ENCODE measurements at regions not wholly inside any gene's neighbourhood (a gene's known extent, or its start where the extent isn't known, plus 50 kb on each side); places are given as distances from the start of the nearest gene placed in this dataset.

DNA sequence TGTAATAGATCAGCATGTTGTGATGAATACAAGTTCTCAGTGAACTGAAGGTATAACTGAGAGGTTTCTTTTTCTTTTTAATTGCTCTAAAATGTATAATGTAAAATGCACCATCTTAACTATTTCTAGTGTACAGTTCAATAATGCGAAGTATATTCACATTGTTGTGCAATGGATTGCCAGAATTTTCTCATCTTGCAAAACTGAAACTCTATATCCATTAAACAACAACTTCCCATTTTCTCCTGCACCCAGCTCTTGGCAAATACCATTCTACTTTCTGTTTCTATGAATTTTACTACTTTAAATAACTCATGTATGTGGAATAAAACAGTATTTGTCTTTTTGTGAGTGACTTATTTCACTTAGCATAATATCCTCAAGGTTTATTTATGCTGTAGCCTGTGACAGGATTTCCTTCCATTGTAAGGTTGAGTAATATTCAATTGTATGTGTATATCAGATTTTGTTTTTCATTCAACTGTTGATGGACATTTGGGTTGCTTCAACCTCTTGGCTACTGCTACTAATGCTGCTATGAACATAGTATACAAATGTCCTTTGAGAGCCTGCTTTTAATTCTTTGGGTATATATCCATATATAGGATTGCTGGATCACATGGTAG, 53.5 kb upstream of the NPFFR2 start:
- Histone ChIP-seq H3K27me3 (no peaks in the 10 kb centered on the region), H3K4me1 (no peaks in the 10 kb centered on the region), H3K9me3 (no peaks in the 10 kb centered on the region), H3K4me3 (no peak overlapping the region), H3K36me3 (no peaks in the 10 kb centered on the region), H3K27ac (no peak overlapping the region)
- ATAC-seq = no peak
- no peak for DNase-seq
- intact Hi-C loops (cut with DNase I) = no loop called here
- TF ChIP-seq, protein P1, sequence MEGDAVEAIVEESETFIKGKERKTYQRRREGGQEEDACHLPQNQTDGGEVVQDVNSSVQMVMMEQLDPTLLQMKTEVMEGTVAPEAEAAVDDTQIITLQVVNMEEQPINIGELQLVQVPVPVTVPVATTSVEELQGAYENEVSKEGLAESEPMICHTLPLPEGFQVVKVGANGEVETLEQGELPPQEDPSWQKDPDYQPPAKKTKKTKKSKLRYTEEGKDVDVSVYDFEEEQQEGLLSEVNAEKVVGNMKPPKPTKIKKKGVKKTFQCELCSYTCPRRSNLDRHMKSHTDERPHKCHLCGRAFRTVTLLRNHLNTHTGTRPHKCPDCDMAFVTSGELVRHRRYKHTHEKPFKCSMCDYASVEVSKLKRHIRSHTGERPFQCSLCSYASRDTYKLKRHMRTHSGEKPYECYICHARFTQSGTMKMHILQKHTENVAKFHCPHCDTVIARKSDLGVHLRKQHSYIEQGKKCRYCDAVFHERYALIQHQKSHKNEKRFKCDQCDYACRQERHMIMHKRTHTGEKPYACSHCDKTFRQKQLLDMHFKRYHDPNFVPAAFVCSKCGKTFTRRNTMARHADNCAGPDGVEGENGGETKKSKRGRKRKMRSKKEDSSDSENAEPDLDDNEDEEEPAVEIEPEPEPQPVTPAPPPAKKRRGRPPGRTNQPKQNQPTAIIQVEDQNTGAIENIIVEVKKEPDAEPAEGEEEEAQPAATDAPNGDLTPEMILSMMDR (IDR thresholded peaks at IDR 0.05) = no peak

DNA sequence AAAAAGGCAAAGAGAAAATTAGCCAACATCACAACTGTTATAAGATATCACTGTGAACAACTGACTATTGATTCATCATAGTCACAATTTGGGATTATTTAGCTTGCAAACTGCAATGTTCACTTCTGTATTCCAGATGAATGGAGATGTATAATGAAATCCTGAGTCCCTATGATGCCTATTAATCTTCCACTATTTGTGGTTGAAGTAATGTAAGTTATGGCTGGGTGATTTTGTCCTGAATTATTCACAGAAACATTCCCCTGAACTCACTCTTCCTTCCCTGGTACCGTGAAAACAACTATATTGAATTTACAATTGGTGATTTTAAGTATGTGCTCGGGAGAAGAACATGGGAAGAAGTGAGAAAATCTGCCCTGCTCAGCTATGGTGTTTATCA, 50.8 kb upstream of the NPFFR2 start:
- DNase-seq = no peak

More for the DNA sequence above, 50.8 kb upstream of the NPFFR2 start:
- no peaks in the 10 kb centered on the region for H3K27me3 ChIP-seq
- no peak for ATAC-seq
- H3K36me3 ChIP-seq = no peaks in the 10 kb centered on the region
- no peak overlapping the region for H3K27ac ChIP-seq
- no peaks in the 10 kb centered on the region for H3K4me1 ChIP-seq
- intact Hi-C loops (cut with DNase I) = no loop called here
- TF ChIP-seq, protein P1 (IDR thresholded peaks at IDR 0.05) = no peak
- no peak overlapping the region for H3K4me3 ChIP-seq
- no peaks in the 10 kb centered on the region for H3K9me3 ChIP-seq
